ENCODE measurements at regions not wholly inside any gene's neighbourhood (a gene's known extent, or its start where the extent isn't known, plus 50 kb on each side); places are given as distances from the start of the nearest gene placed in this dataset.

- H3K4me1 Mint-ChIP-seq (ENCODE audit: low read depth): peaks cover 53% of the 10 kb centered on the region
- peak overlapping the region; percentile 85 for H3K27ac Mint-ChIP-seq
- H3K9me3 Mint-ChIP-seq: no peaks in the 10 kb centered on the region
- TF ChIP-seq, protein P1, sequence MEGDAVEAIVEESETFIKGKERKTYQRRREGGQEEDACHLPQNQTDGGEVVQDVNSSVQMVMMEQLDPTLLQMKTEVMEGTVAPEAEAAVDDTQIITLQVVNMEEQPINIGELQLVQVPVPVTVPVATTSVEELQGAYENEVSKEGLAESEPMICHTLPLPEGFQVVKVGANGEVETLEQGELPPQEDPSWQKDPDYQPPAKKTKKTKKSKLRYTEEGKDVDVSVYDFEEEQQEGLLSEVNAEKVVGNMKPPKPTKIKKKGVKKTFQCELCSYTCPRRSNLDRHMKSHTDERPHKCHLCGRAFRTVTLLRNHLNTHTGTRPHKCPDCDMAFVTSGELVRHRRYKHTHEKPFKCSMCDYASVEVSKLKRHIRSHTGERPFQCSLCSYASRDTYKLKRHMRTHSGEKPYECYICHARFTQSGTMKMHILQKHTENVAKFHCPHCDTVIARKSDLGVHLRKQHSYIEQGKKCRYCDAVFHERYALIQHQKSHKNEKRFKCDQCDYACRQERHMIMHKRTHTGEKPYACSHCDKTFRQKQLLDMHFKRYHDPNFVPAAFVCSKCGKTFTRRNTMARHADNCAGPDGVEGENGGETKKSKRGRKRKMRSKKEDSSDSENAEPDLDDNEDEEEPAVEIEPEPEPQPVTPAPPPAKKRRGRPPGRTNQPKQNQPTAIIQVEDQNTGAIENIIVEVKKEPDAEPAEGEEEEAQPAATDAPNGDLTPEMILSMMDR (IDR thresholded peaks at IDR 0.05): no peak
- DNase-seq: no peak
- H3K27me3 Mint-ChIP-seq (ENCODE audit: insufficient read depth): no peaks in the 10 kb centered on the region
- no peaks in the 10 kb centered on the region for H3K36me3 Mint-ChIP-seq (ENCODE audit: low read depth)
- H3K4me3 Mint-ChIP-seq: peak overlapping the region; percentile 73
Measured at GRCh38 chr2:12070153-12070552, 323.7 kb downstream of the LPIN1 start.

DNA sequence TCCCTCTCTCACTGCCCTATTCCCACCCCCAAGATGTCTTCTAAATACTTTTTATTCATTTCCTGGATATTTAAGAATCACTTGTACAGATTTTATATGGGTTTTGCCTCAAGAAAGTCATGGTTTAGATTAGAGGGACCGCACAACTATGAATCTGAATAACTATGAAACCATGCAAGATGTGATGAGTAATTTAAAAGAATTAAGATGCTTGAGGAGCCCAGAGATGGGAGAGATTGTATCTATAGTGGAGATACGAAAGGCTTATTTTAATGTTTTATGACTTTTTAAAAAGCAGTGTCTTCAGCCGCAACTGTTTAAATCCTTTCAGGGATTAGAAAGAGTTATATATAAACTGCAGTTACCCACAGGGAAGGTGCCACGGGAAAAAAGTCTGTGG, 324.1 kb downstream of the LPIN1 start:
- Mint-ChIP-seq H3K4me3 (peak overlapping the region; percentile 73), H3K36me3 (ENCODE audit: low read depth) (no peaks in the 10 kb centered on the region), H3K4me1 (ENCODE audit: low read depth) (peaks cover 53% of the 10 kb centered on the region), H3K27me3 (ENCODE audit: insufficient read depth) (no peaks in the 10 kb centered on the region), H3K9me3 (no peaks in the 10 kb centered on the region), H3K27ac (peak overlapping the region; percentile 85)
- DNase-seq: peak; percentile 86
- TF ChIP-seq, protein P1 (IDR thresholded peaks at IDR 0.05): no peak

- H3K36me3 Mint-ChIP-seq (ENCODE audit: low read depth): no peaks in the 10 kb centered on the region
- H3K9me3 Mint-ChIP-seq: no peaks in the 10 kb centered on the region
- peak overlapping the region; percentile 73 for H3K4me3 Mint-ChIP-seq
- TF ChIP-seq, protein P1 (IDR thresholded peaks at IDR 0.05): no peak
- no peaks in the 10 kb centered on the region for H3K27me3 Mint-ChIP-seq (ENCODE audit: insufficient read depth)
- peak overlapping the region; percentile 85 for H3K27ac Mint-ChIP-seq
- no peak for DNase-seq
- H3K4me1 Mint-ChIP-seq (ENCODE audit: low read depth): peaks cover 48% of the 10 kb centered on the region
Measured at GRCh38 chr2:12071318-12071717, 324.9 kb downstream of the LPIN1 start.

GRCh38 chr2:12073217-12073852, 326.9 kb downstream of the LPIN1 start:
- DNase-seq: no peak
- H3K36me3 Mint-ChIP-seq (ENCODE audit: low read depth): no peaks in the 10 kb centered on the region
- H3K4me3 Mint-ChIP-seq: no peak overlapping the region
- H3K27me3 Mint-ChIP-seq (ENCODE audit: insufficient read depth): peaks cover 3% of the 10 kb centered on the region; the same call in 1 of the 2 replicates
- no peak overlapping the region for H3K27ac Mint-ChIP-seq
- TF ChIP-seq, protein P1 (IDR thresholded peaks at IDR 0.05): no peak
- H3K4me1 Mint-ChIP-seq (ENCODE audit: low read depth): peaks cover 45% of the 10 kb centered on the region
- H3K9me3 Mint-ChIP-seq: no peaks in the 10 kb centered on the region

GRCh38 chr2:12074126-12074844, 327.9 kb downstream of the LPIN1 start:
- DNase-seq: no peak
- Mint-ChIP-seq H3K4me1 (ENCODE audit: low read depth) (peaks cover 37% of the 10 kb centered on the region), H3K36me3 (ENCODE audit: low read depth) (no peaks in the 10 kb centered on the region), H3K27ac (no peak overlapping the region), H3K9me3 (no peaks in the 10 kb centered on the region), H3K27me3 (ENCODE audit: insufficient read depth) (peaks cover 3% of the 10 kb centered on the region; the same call in 1 of the 2 replicates), H3K4me3 (no peak overlapping the region)
- TF ChIP-seq, protein P1 (IDR thresholded peaks at IDR 0.05): no peak

Data from HFFc6 (cell line).